ENCODE measurements at regions not wholly inside any gene's neighbourhood (a gene's known extent, or its start where the extent isn't known, plus 50 kb on each side); places are given as distances from the start of the nearest gene placed in this dataset.

GRCh38 chr16:6377956-6378355 is 954.7 kb upstream of the RBFOX1 start:
- TF ChIP-seq CTCF (IDR thresholded peaks at IDR 0.05) = no peak
- TF ChIP-seq POLR2A (IDR thresholded peaks at IDR 0.05) = no peak
